ENCODE measurements at regions not wholly inside any gene's neighbourhood (a gene's known extent, or its start where the extent isn't known, plus 50 kb on each side); places are given as distances from the start of the nearest gene placed in this dataset.

- H3K4me1 ChIP-seq = no peaks in the 10 kb centered on the region
- peaks cover 0 to 6% of the 10 kb centered on the region in 2 donors for H3K9me3 ChIP-seq
- DNase-seq (ENCODE audit: low spot score in 2 of 2) = no peak
- no peaks in the 10 kb centered on the region for H3K27me3 ChIP-seq
- TF ChIP-seq CTCF (IDR thresholded peaks at IDR 0.05) = no peak
- intact Hi-C loops (cut with DNase I) = no loop called here
- H3K4me3 ChIP-seq = no peak overlapping the region
- H3K27ac ChIP-seq = no peak overlapping the region
- no peaks in the 10 kb centered on the region for H3K36me3 ChIP-seq
Measured at GRCh38 chr3:3902161-3902560, 102.9 kb downstream of the LRRN1 start.

GRCh38 chr3:3906171-3906570 lies 106.9 kb downstream of the LRRN1 start:
- intact Hi-C loops (cut with DNase I) = no loop called here

GRCh38 chr3:3907023-3907422 lies 107.8 kb downstream of the LRRN1 start:
- Histone ChIP-seq H3K4me1 (no peaks in the 10 kb centered on the region), H3K36me3 (no peaks in the 10 kb centered on the region), H3K4me3 (no peak overlapping the region), H3K27ac (no peak overlapping the region), H3K27me3 (no peaks in the 10 kb centered on the region), H3K9me3 (peaks cover 0 to 2% of the 10 kb centered on the region in 2 donors)
- no peak for DNase-seq (ENCODE audit: low spot score in 2 of 2)
- intact Hi-C loops (cut with DNase I) = no loop called here
- TF ChIP-seq CTCF (IDR thresholded peaks at IDR 0.05) = no peak

More at GRCh38 chr3:3906171-3906570, 106.9 kb downstream of the LRRN1 start:
- DNase-seq (ENCODE audit: low spot score in 2 of 2) = no peak
- H3K27me3 ChIP-seq = no peaks in the 10 kb centered on the region
- no peaks in the 10 kb centered on the region for H3K4me1 ChIP-seq
- H3K4me3 ChIP-seq = no peak overlapping the region
- no peaks in the 10 kb centered on the region for H3K36me3 ChIP-seq
- no peak for TF ChIP-seq CTCF (IDR thresholded peaks at IDR 0.05)
- peaks cover 0 to 2% of the 10 kb centered on the region in 2 donors for H3K9me3 ChIP-seq
- H3K27ac ChIP-seq = no peak overlapping the region

- no peak for DNase-seq (ENCODE audit: low spot score in 2 of 2)
- no peak overlapping the region for H3K27ac ChIP-seq
- intact Hi-C loops (cut with DNase I) = no loop called here
Measured at GRCh38 chr3:3918763-3919162, 119.5 kb downstream of the LRRN1 start.

GRCh38 chr3:3919316-3919715 lies 120.1 kb downstream of the LRRN1 start:
- no peak for TF ChIP-seq CTCF (IDR thresholded peaks at IDR 0.05)
- no peak for DNase-seq (ENCODE audit: low spot score in 2 of 2)
- Histone ChIP-seq H3K27ac (no peak overlapping the region), H3K36me3 (no peaks in the 10 kb centered on the region), H3K27me3 (no peaks in the 10 kb centered on the region), H3K4me3 (no peak overlapping the region), H3K4me1 (no peaks in the 10 kb centered on the region), H3K9me3 (no peaks in the 10 kb centered on the region)
- intact Hi-C loops (cut with DNase I) = no loop called here

More at GRCh38 chr3:3918763-3919162, 119.5 kb downstream of the LRRN1 start:
- TF ChIP-seq CTCF (IDR thresholded peaks at IDR 0.05) = no peak
- Histone ChIP-seq H3K9me3 (no peaks in the 10 kb centered on the region), H3K4me1 (no peaks in the 10 kb centered on the region), H3K36me3 (no peaks in the 10 kb centered on the region), H3K27me3 (no peaks in the 10 kb centered on the region), H3K4me3 (no peak overlapping the region)

- TF ChIP-seq CTCF (IDR thresholded peaks at IDR 0.05) = no peak
- H3K27me3 ChIP-seq = no peaks in the 10 kb centered on the region
- H3K4me3 ChIP-seq = no peak overlapping the region
- no peaks in the 10 kb centered on the region for H3K9me3 ChIP-seq
- H3K4me1 ChIP-seq = no peaks in the 10 kb centered on the region
- no peak overlapping the region for H3K27ac ChIP-seq
- intact Hi-C loops (cut with DNase I) = no loop called here
- no peak for DNase-seq (ENCODE audit: low spot score in 2 of 2)
- no peaks in the 10 kb centered on the region for H3K36me3 ChIP-seq
Measured at GRCh38 chr3:3923619-3924018, 124.4 kb downstream of the LRRN1 start.
